ENCODE measurements at regions not wholly inside any gene's neighbourhood (a gene's known extent, or its start where the extent isn't known, plus 50 kb on each side); places are given as distances from the start of the nearest gene placed in this dataset.

GRCh38 chr6:119764927-119765681 lies 415.5 kb upstream of the MAN1A1 start:
- intact Hi-C loops (cut with micrococcal nuclease) = no loop called here
- WGBS (ENCODE audit: insufficient coverage, low coverage, missing lambda C conversion rate) = 0% methylated on average over 6 of the region's 7 CpGs
- no peak for FAIRE-seq

More at GRCh38 chr6:119764927-119765681, 415.5 kb upstream of the MAN1A1 start:
- no peaks in the 10 kb centered on the region for H3K4me1 ChIP-seq (replicated peaks in 1 of 2; ENCODE audit: control insufficient read depth in 2 of 2, insufficient read depth in 2 of 2, low read length in 2 of 2)
- H2AFZ ChIP-seq (ENCODE audit: low read depth, low read length) = no peak overlapping the region
- no peak overlapping the region for H3K4me3 ChIP-seq
- no peak overlapping the region for H3K4me2 ChIP-seq (ENCODE audit: insufficient read depth, low read length)
- no TSS peak for BruUV-seq (replicated peaks)
- ChIA-PET POLR2A (no interaction called here), CTCF (ENCODE audit: low intra/inter-chr PET ratio) (no interaction called here)
- DNase-seq (ENCODE audit: extremely low read depth in 1 of 4, low spot score in 3 of 4) (no peak), ATAC-seq (no peak)
- no peaks in the 10 kb centered on the region for H4K20me1 ChIP-seq (replicated peaks; ENCODE audit: control insufficient read depth, insufficient read depth, low read length)
- TF ChIP-seq ZNF407 (IDR thresholded peaks at IDR 0.05; ENCODE audit: low read depth) = no peak
- peak; percentile 35; the same call in 1 of the 2 replicates for TF ChIP-seq CEBPB (tag; IDR thresholded peaks at IDR 0.05)
- no peak for TF ChIP-seq CEBPG (CRISPR knock-in tag; IDR thresholded peaks at IDR 0.05)
- TF ChIP-seq CEBPG (tag; conservative IDR thresholded peaks at IDR 0.05 in 1 of 2, IDR thresholded peaks at IDR 0.05 in 1 of 2) = peak; percentile 33 to 58; a peak in 3 of 4 replicates
- TF ChIP-seq SRSF7 (optimal IDR thresholded peaks at IDR 0.05; ENCODE audit: low read depth, low read length) = no peak
- TF ChIP-seq, protein P1, sequence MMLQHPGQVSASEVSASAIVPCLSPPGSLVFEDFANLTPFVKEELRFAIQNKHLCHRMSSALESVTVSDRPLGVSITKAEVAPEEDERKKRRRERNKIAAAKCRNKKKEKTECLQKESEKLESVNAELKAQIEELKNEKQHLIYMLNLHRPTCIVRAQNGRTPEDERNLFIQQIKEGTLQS (IDR thresholded peaks at IDR 0.05) = peak; percentile 41; the same call in 1 of the 2 replicates
- TF ChIP-seq, protein P1 (CRISPR knock-in tag; conservative IDR thresholded peaks at IDR 0.05) = no peak
- TF ChIP-seq, protein P2, sequence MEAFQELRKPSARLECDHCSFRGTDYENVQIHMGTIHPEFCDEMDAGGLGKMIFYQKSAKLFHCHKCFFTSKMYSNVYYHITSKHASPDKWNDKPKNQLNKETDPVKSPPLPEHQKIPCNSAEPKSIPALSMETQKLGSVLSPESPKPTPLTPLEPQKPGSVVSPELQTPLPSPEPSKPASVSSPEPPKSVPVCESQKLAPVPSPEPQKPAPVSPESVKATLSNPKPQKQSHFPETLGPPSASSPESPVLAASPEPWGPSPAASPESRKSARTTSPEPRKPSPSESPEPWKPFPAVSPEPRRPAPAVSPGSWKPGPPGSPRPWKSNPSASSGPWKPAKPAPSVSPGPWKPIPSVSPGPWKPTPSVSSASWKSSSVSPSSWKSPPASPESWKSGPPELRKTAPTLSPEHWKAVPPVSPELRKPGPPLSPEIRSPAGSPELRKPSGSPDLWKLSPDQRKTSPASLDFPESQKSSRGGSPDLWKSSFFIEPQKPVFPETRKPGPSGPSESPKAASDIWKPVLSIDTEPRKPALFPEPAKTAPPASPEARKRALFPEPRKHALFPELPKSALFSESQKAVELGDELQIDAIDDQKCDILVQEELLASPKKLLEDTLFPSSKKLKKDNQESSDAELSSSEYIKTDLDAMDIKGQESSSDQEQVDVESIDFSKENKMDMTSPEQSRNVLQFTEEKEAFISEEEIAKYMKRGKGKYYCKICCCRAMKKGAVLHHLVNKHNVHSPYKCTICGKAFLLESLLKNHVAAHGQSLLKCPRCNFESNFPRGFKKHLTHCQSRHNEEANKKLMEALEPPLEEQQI (IDR thresholded peaks at IDR 0.05) = no peak
- no peak for TF ChIP-seq ASH1L (IDR thresholded peaks at IDR 0.05; ENCODE audit: borderline replicate concordance, low read depth, partially characterized antibody)
- no peak for TF ChIP-seq MAFK (IDR thresholded peaks at IDR 0.05; ENCODE audit: low read length)
- in situ Hi-C loops (cut with MboI) = no loop called here
- no peak overlapping the region for H3K27ac ChIP-seq (ENCODE audit: extremely low read depth, low read depth, low read length)
- no peaks in the 10 kb centered on the region for H3K9me1 ChIP-seq (ENCODE audit: control insufficient read depth, insufficient read depth, low read length)
- no peaks in the 10 kb centered on the region for H3K9me3 ChIP-seq (replicated peaks; ENCODE audit: control insufficient read depth, insufficient read depth, low read depth, low read length)
- no peaks in the 10 kb centered on the region for H3K79me2 ChIP-seq (ENCODE audit: control insufficient read depth, insufficient read depth, low read length)
- no peaks in the 10 kb centered on the region for H3K36me3 ChIP-seq (ENCODE audit: control insufficient read depth, insufficient read depth, low read length)
- H3K27me3 ChIP-seq (ENCODE audit: control insufficient read depth in 2 of 2, insufficient read depth in 2 of 2, low read length in 2 of 2) = no peaks in the 10 kb centered on the region
- no peak overlapping the region for H3K9ac ChIP-seq (ENCODE audit: insufficient read depth in 1 of 2, low read depth in 2 of 2, low read length in 2 of 2)
